ENCODE measurements at regions not wholly inside any gene's neighbourhood (a gene's known extent, or its start where the extent isn't known, plus 50 kb on each side); places are given as distances from the start of the nearest gene placed in this dataset.
A peak's percentile ranks its signal among the peaks of the same experiment; 100 is the strongest.

GRCh38 chr4:170400361-170400760, 310.6 kb upstream of the AADAT start:
- no peaks in the 10 kb centered on the region for H3K9me3 ChIP-seq (ENCODE audit: control insufficient read depth in 2 of 3, insufficient read depth in 1 of 3, low read length in 3 of 3)
- FAIRE-seq: no peak
- no peaks in the 10 kb centered on the region for H3K27me3 ChIP-seq (ENCODE audit: control insufficient read depth, insufficient read depth, low read length)
- H3K36me3 ChIP-seq (ENCODE audit: control insufficient read depth in 2 of 3, insufficient read depth in 3 of 3, low read length in 3 of 3): no peaks in the 10 kb centered on the region
- no peak overlapping the region for H3K27ac ChIP-seq (ENCODE audit: low read depth in 2 of 2, low read length in 2 of 2)
- H3K4me1 ChIP-seq (ENCODE audit: control insufficient read depth in 2 of 3, insufficient read depth in 2 of 3, low read depth in 1 of 3, low read length in 3 of 3): peaks cover 0 to 2% (median 0%) of the 10 kb centered on the region in 3 donors
- intact Hi-C loops (cut with DNase I): no loop called here
- no peak overlapping the region for H3K4me3 ChIP-seq (ENCODE audit: low read length in 3 of 3)
- peak in 3 of 5 donors; percentile 21 to 74 (median 54) for DNase-seq
- TF ChIP-seq, protein P1, sequence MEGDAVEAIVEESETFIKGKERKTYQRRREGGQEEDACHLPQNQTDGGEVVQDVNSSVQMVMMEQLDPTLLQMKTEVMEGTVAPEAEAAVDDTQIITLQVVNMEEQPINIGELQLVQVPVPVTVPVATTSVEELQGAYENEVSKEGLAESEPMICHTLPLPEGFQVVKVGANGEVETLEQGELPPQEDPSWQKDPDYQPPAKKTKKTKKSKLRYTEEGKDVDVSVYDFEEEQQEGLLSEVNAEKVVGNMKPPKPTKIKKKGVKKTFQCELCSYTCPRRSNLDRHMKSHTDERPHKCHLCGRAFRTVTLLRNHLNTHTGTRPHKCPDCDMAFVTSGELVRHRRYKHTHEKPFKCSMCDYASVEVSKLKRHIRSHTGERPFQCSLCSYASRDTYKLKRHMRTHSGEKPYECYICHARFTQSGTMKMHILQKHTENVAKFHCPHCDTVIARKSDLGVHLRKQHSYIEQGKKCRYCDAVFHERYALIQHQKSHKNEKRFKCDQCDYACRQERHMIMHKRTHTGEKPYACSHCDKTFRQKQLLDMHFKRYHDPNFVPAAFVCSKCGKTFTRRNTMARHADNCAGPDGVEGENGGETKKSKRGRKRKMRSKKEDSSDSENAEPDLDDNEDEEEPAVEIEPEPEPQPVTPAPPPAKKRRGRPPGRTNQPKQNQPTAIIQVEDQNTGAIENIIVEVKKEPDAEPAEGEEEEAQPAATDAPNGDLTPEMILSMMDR (IDR thresholded peaks at IDR 0.05; ENCODE audit: borderline replicate concordance, extremely low read depth, insufficient read depth): no peak
- no peak overlapping the region for H3K9ac ChIP-seq (ENCODE audit: low read length in 3 of 3)

DNA sequence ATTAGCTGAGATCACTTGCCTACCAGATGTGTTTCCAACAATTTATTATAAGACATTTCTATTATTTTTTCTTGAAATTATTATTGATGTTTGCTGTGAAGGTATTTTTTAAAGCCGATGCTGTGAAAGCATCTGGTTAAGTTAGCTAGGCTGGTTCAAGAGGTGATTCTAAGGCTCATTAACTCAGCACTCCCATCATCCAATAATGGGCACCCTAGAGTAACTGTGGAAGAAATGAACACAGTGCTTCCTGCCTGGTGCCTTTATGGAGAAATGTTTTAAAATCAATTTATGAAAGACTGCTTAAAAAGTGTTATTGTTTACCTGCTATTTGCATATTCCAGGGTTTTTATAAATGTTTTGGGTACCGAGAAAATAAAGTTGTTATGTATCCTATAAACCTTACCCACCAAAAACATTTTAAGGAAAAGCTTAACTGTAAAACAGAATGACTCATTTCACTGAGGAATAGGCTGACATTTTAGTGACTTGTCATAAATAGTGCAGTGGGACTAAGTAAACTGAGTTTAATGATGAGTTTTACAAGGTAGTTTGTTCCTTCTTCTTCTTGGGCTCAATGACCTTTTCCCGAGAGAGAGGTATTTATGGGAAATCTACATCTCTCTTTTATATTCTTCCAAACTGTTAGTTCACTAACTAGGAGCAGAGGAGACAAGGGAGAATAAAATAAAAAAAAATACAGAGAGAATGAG, 310.0 kb upstream of the AADAT start:
- H3K9me3 ChIP-seq (ENCODE audit: control insufficient read depth in 2 of 3, insufficient read depth in 1 of 3, low read length in 3 of 3): no peaks in the 10 kb centered on the region
- H3K27me3 ChIP-seq (ENCODE audit: control insufficient read depth, insufficient read depth, low read length): no peaks in the 10 kb centered on the region
- FAIRE-seq: no peak
- no peak overlapping the region for H3K9ac ChIP-seq (ENCODE audit: low read length in 3 of 3)
- TF ChIP-seq, protein P1 (IDR thresholded peaks at IDR 0.05; ENCODE audit: borderline replicate concordance, extremely low read depth, insufficient read depth): no peak
- no peak overlapping the region for H3K4me3 ChIP-seq (ENCODE audit: low read length in 3 of 3)
- intact Hi-C loops (cut with DNase I): no loop called here
- H3K27ac ChIP-seq (ENCODE audit: low read depth in 2 of 2, low read length in 2 of 2): no peak overlapping the region
- H3K4me1 ChIP-seq (ENCODE audit: control insufficient read depth in 2 of 3, insufficient read depth in 2 of 3, low read depth in 1 of 3, low read length in 3 of 3): peaks cover 0 to 2% (median 0%) of the 10 kb centered on the region in 3 donors
- DNase-seq: peak in 2 of 5 donors; percentile 48 to 74
- no peaks in the 10 kb centered on the region for H3K36me3 ChIP-seq (ENCODE audit: control insufficient read depth in 2 of 3, insufficient read depth in 3 of 3, low read length in 3 of 3)

DNA sequence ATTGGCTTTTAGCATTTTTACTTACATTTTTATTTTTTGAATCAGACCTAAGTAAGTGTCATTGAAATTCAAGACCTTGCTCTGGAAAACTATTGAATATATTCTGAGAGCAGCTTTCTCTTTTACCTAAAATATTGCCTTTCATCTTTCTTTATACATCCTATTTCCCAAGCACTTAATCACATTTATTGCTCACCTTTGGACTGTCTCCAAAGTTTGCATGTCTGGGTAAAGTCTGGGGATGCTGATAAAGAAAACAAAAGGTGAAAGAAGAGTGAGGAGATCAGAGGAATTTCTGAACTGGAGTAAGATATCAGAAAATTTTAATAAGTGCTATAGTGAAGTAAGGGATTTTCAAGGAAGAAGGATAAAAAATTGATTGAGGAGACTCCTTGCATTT, 308.5 kb upstream of the AADAT start:
- no peak overlapping the region for H3K4me3 ChIP-seq (ENCODE audit: low read length in 3 of 3)
- no peak for FAIRE-seq

More for the DNA sequence above, 308.5 kb upstream of the AADAT start:
- peak in 1 of 5 donors; percentile 17 for DNase-seq
- TF ChIP-seq, protein P1 (IDR thresholded peaks at IDR 0.05; ENCODE audit: borderline replicate concordance, extremely low read depth, insufficient read depth): no peak
- H3K27me3 ChIP-seq (ENCODE audit: control insufficient read depth, insufficient read depth, low read length): no peaks in the 10 kb centered on the region
- no peaks in the 10 kb centered on the region for H3K36me3 ChIP-seq (ENCODE audit: control insufficient read depth in 2 of 3, insufficient read depth in 3 of 3, low read length in 3 of 3)
- no peak overlapping the region for H3K9ac ChIP-seq (ENCODE audit: low read length in 3 of 3)
- intact Hi-C loops (cut with DNase I): no loop called here
- H3K9me3 ChIP-seq (ENCODE audit: control insufficient read depth in 2 of 3, insufficient read depth in 1 of 3, low read length in 3 of 3): no peaks in the 10 kb centered on the region
- no peak overlapping the region for H3K27ac ChIP-seq (ENCODE audit: low read depth in 2 of 2, low read length in 2 of 2)
- H3K4me1 ChIP-seq (ENCODE audit: control insufficient read depth in 2 of 3, insufficient read depth in 2 of 3, low read depth in 1 of 3, low read length in 3 of 3): peaks cover 0 to 2% (median 0%) of the 10 kb centered on the region in 3 donors

Measured in kidney (tissue), 13 donors.